ENCODE measurements at regions not wholly inside any gene's neighbourhood (a gene's known extent, or its start where the extent isn't known, plus 50 kb on each side); places are given as distances from the start of the nearest gene placed in this dataset.

DNA sequence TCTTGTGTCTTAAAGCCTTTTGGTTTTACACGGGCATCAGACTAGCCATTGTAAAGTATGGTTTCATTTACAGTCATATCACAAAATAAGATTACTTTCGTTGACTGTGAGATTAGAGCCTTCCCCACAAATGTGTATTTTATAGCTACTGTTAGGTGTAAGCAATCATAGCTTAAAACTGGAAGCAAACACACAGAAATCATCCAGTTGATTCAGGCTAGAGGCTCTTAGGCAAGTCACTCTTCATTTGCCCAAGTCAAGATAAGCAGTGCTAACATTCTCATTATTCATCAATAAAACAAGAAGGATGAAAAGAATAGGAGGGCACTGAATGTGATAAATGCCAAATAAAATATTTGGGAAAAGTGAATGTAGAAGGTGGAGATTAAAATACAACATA lies 448.7 kb upstream of the FAM241A start:
- Histone ChIP-seq H3K27ac (ENCODE audit: low read length) (no peak overlapping the region), H3K4me3 (ENCODE audit: low read length) (no peak overlapping the region), H4K20me1 (ENCODE audit: insufficient read depth, low read length) (no peaks in the 10 kb centered on the region), H3K9ac (ENCODE audit: low read length) (no peak overlapping the region), H2AFZ (ENCODE audit: low read length) (no peak overlapping the region), H3K4me1 (ENCODE audit: low read length) (no peaks in the 10 kb centered on the region), H3K9me3 (replicated peaks; ENCODE audit: insufficient read depth, low read length) (no peaks in the 10 kb centered on the region), H3K4me2 (ENCODE audit: low read depth, low read length) (no peak overlapping the region), H3K27me3 (replicated peaks; ENCODE audit: insufficient read depth, low read length) (no peaks in the 10 kb centered on the region), H3K9me2 (replicated peaks; ENCODE audit: insufficient read depth, low read length) (no peaks in the 10 kb centered on the region), H3F3A (ENCODE audit: insufficient read depth, low read length) (no peaks in the 10 kb centered on the region), H3K36me3 (replicated peaks; ENCODE audit: insufficient read depth, low read length) (no peaks in the 10 kb centered on the region), H3K79me2 (ENCODE audit: low read length) (no peaks in the 10 kb centered on the region)
- TF ChIP-seq, protein P1, sequence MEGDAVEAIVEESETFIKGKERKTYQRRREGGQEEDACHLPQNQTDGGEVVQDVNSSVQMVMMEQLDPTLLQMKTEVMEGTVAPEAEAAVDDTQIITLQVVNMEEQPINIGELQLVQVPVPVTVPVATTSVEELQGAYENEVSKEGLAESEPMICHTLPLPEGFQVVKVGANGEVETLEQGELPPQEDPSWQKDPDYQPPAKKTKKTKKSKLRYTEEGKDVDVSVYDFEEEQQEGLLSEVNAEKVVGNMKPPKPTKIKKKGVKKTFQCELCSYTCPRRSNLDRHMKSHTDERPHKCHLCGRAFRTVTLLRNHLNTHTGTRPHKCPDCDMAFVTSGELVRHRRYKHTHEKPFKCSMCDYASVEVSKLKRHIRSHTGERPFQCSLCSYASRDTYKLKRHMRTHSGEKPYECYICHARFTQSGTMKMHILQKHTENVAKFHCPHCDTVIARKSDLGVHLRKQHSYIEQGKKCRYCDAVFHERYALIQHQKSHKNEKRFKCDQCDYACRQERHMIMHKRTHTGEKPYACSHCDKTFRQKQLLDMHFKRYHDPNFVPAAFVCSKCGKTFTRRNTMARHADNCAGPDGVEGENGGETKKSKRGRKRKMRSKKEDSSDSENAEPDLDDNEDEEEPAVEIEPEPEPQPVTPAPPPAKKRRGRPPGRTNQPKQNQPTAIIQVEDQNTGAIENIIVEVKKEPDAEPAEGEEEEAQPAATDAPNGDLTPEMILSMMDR (IDR thresholded peaks at IDR 0.05; ENCODE audit: low read length) = no peak
- no peak for TF ChIP-seq EZH2phosphoT487 (IDR thresholded peaks at IDR 0.05; ENCODE audit: low read length)
- no peak for TF ChIP-seq EZH2 (optimal IDR thresholded peaks at IDR 0.05; ENCODE audit: low read depth, low read length)
- no peak for DNase-seq

DNA sequence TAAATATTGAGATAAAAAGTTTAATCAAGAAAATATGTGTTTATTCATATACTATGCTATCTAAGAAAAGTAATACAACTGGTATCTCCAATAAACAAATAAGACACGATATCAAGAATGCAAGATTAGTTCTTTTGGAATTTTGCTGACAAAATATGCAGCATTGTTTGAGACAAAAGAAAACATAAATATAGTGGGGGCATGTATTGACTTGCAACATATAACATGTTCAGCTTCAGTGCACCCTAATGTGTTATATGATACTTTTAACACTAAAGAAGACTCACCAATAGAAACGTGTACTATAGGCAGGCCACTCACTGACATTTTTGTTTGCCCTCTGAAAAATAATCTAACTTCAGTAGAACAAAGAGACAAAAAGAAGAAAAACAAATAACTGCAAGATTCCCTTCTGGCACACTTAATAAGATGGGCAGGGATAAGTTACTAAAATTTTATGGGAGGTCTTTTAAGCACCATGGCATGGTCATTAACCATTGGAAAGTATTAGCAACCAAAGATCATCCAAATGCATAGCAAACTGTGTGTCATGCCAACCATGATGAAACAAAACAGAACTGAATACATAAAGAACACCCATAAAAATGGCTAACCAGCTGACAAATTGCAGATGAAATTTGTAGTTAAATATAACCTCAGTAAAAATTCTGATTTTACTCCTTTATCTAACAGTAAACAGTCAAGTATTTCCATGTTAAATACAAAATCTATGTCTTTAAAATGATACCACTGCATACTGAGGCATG lies 447.9 kb upstream of the FAM241A start:
- H3K4me2 ChIP-seq (ENCODE audit: low read depth, low read length) = no peak overlapping the region
- no peak overlapping the region for H2AFZ ChIP-seq (ENCODE audit: low read length)
- no peak overlapping the region for H3K9ac ChIP-seq (ENCODE audit: low read length)
- no peaks in the 10 kb centered on the region for H4K20me1 ChIP-seq (ENCODE audit: insufficient read depth, low read length)
- no peaks in the 10 kb centered on the region for H3K4me1 ChIP-seq (ENCODE audit: low read length)
- no peaks in the 10 kb centered on the region for H3K9me2 ChIP-seq (replicated peaks; ENCODE audit: insufficient read depth, low read length)
- no peak overlapping the region for H3K27ac ChIP-seq (ENCODE audit: low read length)
- H3K79me2 ChIP-seq (ENCODE audit: low read length) = no peaks in the 10 kb centered on the region
- H3K9me3 ChIP-seq (replicated peaks; ENCODE audit: insufficient read depth, low read length) = no peaks in the 10 kb centered on the region
- H3K36me3 ChIP-seq (replicated peaks; ENCODE audit: insufficient read depth, low read length) = no peaks in the 10 kb centered on the region
- no peak overlapping the region for H3K4me3 ChIP-seq (ENCODE audit: low read length)
- H3F3A ChIP-seq (ENCODE audit: insufficient read depth, low read length) = no peaks in the 10 kb centered on the region
- DNase-seq = no peak
- no peaks in the 10 kb centered on the region for H3K27me3 ChIP-seq (replicated peaks; ENCODE audit: insufficient read depth, low read length)
- TF ChIP-seq EZH2 (optimal IDR thresholded peaks at IDR 0.05; ENCODE audit: low read depth, low read length) (no peak), EZH2phosphoT487 (IDR thresholded peaks at IDR 0.05; ENCODE audit: low read length) (no peak)
- TF ChIP-seq, protein P1 (IDR thresholded peaks at IDR 0.05; ENCODE audit: low read length) = no peak

DNA sequence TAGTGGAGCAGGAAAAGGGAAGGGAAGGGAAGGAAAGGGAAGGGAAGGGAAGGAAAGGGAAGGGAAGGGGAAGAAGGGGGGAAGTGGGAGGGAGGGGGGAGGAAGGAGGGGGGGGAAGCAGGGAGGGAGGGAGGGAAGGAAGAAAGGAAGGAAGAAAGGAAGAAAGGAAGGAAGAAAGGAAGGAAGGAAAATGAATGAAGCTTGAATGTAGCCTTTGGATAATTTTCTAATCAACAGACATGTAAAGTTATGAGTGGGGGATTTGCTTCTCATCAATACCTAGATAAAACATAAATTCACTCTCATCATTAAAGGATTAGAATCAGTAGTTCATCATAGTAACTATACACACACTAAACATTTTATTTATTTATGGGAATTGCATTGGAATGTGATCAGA lies 446.9 kb upstream of the FAM241A start:
- Histone ChIP-seq H3K79me2 (ENCODE audit: low read length) (no peaks in the 10 kb centered on the region), H3K9ac (ENCODE audit: low read length) (no peak overlapping the region), H4K20me1 (ENCODE audit: insufficient read depth, low read length) (no peaks in the 10 kb centered on the region), H3F3A (ENCODE audit: insufficient read depth, low read length) (no peaks in the 10 kb centered on the region), H3K9me2 (replicated peaks; ENCODE audit: insufficient read depth, low read length) (no peaks in the 10 kb centered on the region), H3K27me3 (replicated peaks; ENCODE audit: insufficient read depth, low read length) (no peaks in the 10 kb centered on the region), H3K4me2 (ENCODE audit: low read depth, low read length) (no peak overlapping the region), H3K36me3 (replicated peaks; ENCODE audit: insufficient read depth, low read length) (no peaks in the 10 kb centered on the region), H3K27ac (ENCODE audit: low read length) (no peak overlapping the region), H3K4me3 (ENCODE audit: low read length) (no peak overlapping the region), H3K9me3 (replicated peaks; ENCODE audit: insufficient read depth, low read length) (no peaks in the 10 kb centered on the region), H2AFZ (ENCODE audit: low read length) (no peak overlapping the region), H3K4me1 (ENCODE audit: low read length) (no peaks in the 10 kb centered on the region)
- TF ChIP-seq, protein P1 (IDR thresholded peaks at IDR 0.05; ENCODE audit: low read length) = no peak
- TF ChIP-seq EZH2phosphoT487 (IDR thresholded peaks at IDR 0.05; ENCODE audit: low read length) (no peak), EZH2 (optimal IDR thresholded peaks at IDR 0.05; ENCODE audit: low read depth, low read length) (no peak)
- no peak for DNase-seq

Data from MM.1S (cell line).